Esophagus mucosa (tissue), 1 donor: ENCODE measurements at regions not wholly inside any gene's neighbourhood (a gene's known extent, or its start where the extent isn't known, plus 50 kb on each side); places are given as distances from the start of the nearest gene placed in this dataset.

Experiments
- ATAC-seq: fragments of 200-7000 bp; cut with Tn5 transposase; one replicate; pipeline ENCODE4 v1.9.1; 2020
- donor health status: DM: yes; HTN: yes; CAD: no.

- ATAC-seq, result no peak
Measured at GRCh38 chr10:130434446-130435385, 298.5 kb downstream of the GLRX3 start.

DNA sequence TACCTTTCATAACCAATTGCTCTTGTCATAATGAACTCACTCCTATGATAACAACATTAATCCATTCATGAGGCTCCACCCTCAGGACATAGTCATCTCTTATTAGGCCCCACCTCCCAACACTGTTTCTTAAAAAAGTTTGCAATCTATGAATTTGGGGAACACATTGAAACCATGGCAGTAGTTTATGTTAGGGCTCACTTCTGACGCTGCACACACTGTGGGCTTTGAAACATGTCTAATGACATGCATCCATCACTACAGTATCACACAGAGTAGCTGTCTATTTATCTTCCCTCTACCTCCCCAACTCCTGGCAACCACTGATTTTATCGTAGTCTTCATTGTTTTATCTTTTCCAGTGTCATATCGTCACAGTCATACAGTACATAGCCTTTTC lies 299.8 kb downstream of the GLRX3 start:
- ATAC-seq, result no peak

- no peak for ATAC-seq
Measured at GRCh38 chr10:130438861-130439260, 302.7 kb downstream of the GLRX3 start.

- ATAC-seq, result no peak
Measured at GRCh38 chr10:130439766-130440165, 303.6 kb downstream of the GLRX3 start.

GRCh38 chr10:130440494-130440893 lies 304.3 kb downstream of the GLRX3 start:
- ATAC-seq, result no peak

DNA sequence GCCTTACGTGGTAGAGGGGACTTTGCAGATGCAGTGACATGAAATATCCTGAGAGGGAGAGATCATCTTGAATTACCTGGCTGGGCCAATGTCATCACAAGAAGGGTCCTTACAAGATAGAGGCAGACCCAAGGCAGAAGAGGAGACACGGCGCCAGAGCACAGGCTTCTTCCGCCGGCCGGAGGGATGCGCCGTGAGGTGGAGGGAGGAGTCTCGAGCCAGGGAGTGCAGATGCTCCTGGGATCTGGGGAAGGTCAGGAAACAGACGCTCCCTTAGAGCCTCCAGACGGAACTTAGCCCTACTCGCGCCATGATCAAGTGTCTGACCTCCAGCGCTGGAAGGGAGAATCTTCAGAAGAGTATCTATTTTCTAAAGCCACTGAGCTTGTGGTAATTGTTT lies 304.8 kb downstream of the GLRX3 start:
- no peak for ATAC-seq

- no peak for ATAC-seq
Measured at GRCh38 chr10:130443066-130443465, 306.9 kb downstream of the GLRX3 start.

DNA sequence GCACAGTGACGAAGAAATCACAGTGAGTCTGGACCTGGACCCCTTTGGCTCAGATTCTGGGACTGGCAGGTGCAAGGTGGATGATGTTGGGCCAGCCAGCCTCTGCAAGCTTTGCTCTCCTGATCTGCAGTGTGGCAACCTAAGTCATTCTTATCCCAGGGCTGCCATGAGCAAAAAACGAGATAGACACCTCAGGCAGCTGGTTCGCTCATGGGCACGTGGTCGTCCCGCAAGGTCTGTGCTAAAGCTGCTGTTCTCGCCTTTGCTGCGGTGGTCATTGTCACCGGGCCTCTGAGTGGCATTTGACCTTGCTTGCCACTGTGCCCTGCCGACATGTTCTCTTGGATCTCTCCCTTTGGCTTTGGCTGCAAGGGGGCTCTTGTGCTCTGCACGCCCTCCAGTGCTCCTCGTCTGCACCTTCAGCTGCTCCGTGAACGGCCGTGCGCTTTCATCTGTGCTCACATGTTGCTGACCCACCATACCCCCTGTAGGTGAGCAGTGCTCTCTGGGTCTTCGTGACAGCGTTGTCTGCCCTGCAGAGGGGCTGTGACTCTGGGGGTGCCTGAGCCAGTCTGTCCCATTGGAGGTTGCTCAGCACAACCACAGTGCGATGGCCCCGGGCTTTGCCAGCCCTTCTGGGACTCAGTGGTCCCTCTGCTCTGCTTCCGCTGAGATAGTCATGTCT lies 317.0 kb downstream of the GLRX3 start:
- ATAC-seq, result no peak

- no peak for ATAC-seq
Measured at GRCh38 chr10:130453721-130454542, 317.7 kb downstream of the GLRX3 start.

GRCh38 chr10:130454543-130455000 lies 318.4 kb downstream of the GLRX3 start:
- ATAC-seq, result no peak

DNA sequence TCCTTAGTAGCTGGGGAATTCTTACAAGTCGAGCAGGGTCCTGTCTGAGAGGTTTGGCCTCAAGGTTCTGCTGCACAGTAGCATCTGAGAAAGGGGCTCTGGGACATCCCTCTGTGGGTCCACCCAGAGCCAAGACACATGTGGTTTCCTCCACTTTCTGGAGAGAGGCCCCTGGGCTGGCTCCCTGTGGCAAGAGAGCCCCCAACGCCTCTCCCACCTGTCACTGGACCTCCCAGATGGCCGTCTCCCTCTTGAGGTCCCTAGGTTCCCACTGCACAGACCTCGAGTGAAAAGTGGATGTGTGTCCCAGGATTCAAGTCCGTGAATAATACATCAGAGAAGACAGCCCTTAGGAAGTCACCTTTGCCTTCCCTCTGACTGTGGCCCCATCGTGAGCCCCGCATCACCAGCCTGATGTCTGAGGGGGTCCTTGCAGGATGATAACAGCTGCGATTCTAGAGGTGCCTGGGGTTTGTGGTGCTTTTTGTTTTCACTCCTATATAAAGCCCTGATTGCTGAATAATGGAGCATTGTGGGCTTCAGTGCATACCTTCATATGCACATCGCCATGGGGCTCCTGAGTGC lies 319.0 kb downstream of the GLRX3 start:
- no peak for ATAC-seq

DNA sequence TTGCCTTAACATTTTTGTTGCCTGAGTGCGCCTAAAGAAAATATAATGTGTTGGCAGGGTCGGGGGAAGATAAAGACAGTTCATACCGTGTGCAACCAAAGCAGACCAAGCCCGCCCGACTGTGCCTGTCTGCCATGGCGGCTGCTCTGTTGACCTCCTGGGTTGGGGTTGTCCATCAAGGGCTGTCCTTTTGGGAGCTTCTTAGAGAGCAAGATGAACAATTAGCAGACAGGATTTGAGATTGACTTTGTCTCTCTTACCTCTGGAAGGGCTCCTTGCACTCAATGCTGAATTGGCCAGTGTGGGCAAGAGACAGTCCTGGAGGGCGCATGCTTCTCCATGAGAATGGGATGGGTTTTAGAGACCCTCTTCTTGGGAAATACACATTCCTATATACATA lies 319.6 kb downstream of the GLRX3 start:
- ATAC-seq, result no peak

DNA sequence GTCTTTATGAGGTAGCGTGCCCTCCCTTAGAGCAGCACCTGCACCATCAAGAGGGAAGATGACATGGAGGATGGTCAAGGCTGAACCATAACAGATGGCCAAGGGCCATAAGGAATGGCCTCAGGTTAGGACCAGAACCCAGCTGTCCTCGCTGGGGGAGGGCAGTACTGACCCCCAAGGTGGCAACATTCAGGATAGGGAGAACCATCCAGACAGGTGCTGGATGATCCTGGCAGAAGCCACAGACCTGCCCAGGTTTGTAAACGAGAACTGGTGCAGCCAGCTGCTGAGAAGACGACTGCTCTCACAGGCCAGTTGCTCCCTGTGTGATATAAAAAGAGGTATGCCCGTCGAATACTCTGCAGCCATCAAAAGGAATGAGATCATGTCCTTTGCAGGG lies 320.4 kb downstream of the GLRX3 start:
- no peak for ATAC-seq

- ATAC-seq, result no peak
Measured at GRCh38 chr10:130458509-130458908, 322.3 kb downstream of the GLRX3 start.

- ATAC-seq, result no peak
Measured at GRCh38 chr10:130459011-130459410, 322.8 kb downstream of the GLRX3 start.

GRCh38 chr10:130459851-130460490 lies 323.8 kb downstream of the GLRX3 start:
- ATAC-seq, result no peak

DNA sequence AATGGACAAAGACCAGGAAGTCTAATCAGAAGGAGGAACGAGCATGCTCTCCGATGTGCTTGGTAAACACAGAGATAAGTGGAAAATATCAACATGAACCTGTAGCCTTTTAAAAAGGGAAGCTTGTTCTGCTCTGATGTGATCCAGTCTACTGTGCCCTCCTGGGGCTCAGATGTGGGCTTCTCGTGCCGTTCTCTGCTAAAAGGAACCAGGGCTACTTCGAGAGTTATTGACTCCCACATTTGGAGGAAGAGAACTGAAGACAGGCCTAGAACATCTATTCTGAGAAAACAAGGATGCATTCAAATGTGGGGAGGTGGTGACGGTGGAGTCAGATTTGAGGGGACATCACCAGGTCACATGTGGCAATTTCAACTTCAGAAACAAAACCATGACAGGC lies 325.4 kb downstream of the GLRX3 start:
- ATAC-seq, result no peak

DNA sequence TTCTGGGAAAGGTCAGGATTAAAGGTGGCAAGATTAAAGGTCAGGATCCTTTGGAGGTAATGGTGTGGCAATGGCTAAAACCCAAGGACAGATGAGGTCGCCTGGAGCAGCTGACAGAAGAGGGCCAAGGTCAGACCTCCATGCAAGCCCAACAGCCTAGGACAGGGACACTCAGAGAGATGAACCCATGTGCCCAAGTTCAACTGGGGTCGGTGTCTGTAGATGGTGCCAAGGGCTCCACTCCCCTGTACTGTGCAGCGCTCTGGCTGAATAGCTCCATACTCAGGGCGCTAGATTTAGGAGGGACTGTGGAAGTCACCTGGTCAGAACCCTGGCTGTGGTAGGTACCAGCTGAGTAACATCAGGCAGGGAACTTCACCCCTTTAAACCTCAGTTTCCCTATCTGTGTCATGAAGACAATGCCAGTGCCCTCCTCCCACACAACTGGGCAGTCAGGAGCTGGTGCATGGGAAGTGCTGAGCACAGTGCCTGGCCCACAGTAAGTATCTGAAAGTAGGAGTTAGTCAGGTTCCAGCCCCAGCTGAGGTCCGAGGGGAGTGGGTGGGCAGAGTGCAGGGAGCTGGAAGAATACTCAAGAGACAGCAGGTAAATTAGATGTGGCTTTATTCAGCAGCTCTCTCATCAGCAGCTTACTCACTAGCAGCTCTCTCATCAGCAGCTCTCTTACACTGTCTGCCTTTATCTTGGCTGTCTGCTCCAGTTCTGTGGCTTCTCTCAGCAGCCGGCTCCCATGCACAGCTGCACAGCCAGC lies 327.1 kb downstream of the GLRX3 start:
- no peak for ATAC-seq

DNA sequence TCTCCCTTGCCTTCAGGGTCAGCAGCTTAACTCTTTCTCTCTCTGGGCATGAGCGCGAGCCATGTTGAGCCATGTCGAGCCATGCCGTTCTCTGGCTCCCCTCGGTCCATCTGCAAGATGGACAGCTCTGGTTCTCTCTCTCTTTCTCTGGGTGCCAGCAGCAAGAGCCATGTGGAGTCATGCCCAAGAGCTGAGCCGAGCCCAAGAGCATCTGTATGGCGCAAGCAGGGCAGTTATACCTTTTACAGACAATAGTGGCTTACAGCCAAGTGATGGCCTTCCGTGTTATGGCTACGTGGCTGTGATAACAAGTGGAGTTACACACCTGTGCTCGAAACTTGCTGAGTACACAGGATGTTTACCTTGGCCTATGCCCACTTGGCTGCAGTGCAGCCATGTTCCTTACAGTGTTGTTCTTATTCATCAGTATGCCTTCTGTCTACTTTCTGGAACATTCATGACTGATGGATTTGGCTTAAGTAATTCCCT lies 327.7 kb downstream of the GLRX3 start:
- ATAC-seq, result no peak

DNA sequence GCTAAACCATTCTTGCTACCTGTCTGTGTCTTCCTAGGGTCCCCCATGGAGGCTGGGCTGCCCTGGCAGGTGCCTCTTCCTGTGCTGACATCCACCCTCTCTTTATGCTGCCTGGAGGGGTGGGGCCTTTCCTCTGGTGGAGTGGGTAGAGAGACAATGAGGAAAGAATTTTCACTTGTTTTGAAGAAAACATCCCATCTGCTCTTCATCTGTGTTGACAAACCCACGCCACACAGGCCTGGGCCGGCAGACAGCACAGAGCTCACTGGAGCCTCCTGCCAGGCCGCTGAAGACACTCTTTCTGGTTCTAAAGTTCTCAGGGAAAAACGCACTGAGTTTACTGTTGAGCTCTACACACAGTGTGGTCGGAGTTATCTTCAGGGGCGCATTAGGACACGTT lies 328.2 kb downstream of the GLRX3 start:
- ATAC-seq, result no peak
